ENCODE measurements at regions not wholly inside any gene's neighbourhood (a gene's known extent, or its start where the extent isn't known, plus 50 kb on each side); places are given as distances from the start of the nearest gene placed in this dataset.

DNA sequence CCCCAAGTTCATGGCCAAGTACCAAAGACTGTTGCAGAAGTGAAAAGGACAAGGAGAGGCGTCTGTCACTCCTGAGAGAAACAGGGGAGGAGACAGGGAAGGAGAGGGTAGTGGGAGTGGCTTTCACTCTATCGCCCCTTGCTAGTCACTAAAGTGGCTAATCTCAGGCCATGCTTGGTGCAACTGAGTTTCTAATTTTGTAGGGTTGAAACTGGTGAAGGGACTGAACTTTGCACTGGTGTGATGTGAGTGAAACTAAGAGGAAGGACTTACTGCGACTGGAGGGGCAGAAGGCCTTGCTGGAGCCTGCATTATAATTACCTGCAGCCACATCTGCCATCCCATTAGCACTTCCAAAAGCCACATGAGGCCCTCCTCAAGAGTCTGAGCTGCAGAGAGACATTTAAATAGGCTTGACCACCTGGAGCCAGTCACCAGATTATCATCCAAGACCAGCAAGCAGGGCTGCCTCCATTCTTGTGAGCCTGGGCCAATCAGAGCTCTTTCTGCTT is 107.2 kb upstream of the EEPD1 start:
- Histone ChIP-seq H3K4me1 (no peaks in the 10 kb centered on the region), H3K9me3 (no peaks in the 10 kb centered on the region), H3K4me3 (ENCODE audit: low read depth, low read length) (no peak overlapping the region), H3K36me3 (ENCODE audit: control insufficient read depth, insufficient read depth, low read length) (no peaks in the 10 kb centered on the region), H3K27me3 (replicated peaks; ENCODE audit: control insufficient read depth, insufficient read depth, low read length) (no peaks in the 10 kb centered on the region)
- H3K27me3 Mint-ChIP-seq (ENCODE audit: insufficient read depth, unreplicated experiment), result peaks cover 12% of the 10 kb centered on the region
- no peak for DNase-seq
- ChIA-PET CTCF (no interaction called here), POLR2A (no interaction called here)
- no peaks in the 10 kb centered on the region for H3K36me3 Mint-ChIP-seq (ENCODE audit: insufficient read depth, unreplicated experiment)
- H3K9me3 Mint-ChIP-seq (ENCODE audit: unreplicated experiment), result no peaks in the 10 kb centered on the region
- BruUV-seq (replicated peaks), result no TSS peak
- no peak overlapping the region for H3K4me3 Mint-ChIP-seq (ENCODE audit: unreplicated experiment)
- intact Hi-C loops (cut with micrococcal nuclease; ENCODE audit: unreplicated experiment), result no loop called here
- H3K4me1 Mint-ChIP-seq (ENCODE audit: low read depth, unreplicated experiment), result no peaks in the 10 kb centered on the region
- TF ChIP-seq, protein P1, sequence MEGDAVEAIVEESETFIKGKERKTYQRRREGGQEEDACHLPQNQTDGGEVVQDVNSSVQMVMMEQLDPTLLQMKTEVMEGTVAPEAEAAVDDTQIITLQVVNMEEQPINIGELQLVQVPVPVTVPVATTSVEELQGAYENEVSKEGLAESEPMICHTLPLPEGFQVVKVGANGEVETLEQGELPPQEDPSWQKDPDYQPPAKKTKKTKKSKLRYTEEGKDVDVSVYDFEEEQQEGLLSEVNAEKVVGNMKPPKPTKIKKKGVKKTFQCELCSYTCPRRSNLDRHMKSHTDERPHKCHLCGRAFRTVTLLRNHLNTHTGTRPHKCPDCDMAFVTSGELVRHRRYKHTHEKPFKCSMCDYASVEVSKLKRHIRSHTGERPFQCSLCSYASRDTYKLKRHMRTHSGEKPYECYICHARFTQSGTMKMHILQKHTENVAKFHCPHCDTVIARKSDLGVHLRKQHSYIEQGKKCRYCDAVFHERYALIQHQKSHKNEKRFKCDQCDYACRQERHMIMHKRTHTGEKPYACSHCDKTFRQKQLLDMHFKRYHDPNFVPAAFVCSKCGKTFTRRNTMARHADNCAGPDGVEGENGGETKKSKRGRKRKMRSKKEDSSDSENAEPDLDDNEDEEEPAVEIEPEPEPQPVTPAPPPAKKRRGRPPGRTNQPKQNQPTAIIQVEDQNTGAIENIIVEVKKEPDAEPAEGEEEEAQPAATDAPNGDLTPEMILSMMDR (IDR thresholded peaks at IDR 0.05; ENCODE audit: insufficient read depth in 1 of 2, low read depth in 1 of 2, low read length in 1 of 2, severe bottlenecking in 1 of 2, unreplicated experiment in 1 of 2), result no peak
- no peak overlapping the region for H3K27ac Mint-ChIP-seq (ENCODE audit: unreplicated experiment)

GRCh38 chr7:36047091-36047658 is 105.9 kb upstream of the EEPD1 start:
- POLR2A ChIA-PET, result no interaction called here
- CTCF ChIA-PET, result no interaction called here
- Histone ChIP-seq H3K4me1 (no peaks in the 10 kb centered on the region), H3K9me3 (no peaks in the 10 kb centered on the region), H3K27me3 (replicated peaks; ENCODE audit: control insufficient read depth, insufficient read depth, low read length) (no peaks in the 10 kb centered on the region), H3K4me3 (ENCODE audit: low read depth, low read length) (no peak overlapping the region), H3K36me3 (ENCODE audit: control insufficient read depth, insufficient read depth, low read length) (no peaks in the 10 kb centered on the region)
- Mint-ChIP-seq H3K4me1 (ENCODE audit: low read depth, unreplicated experiment) (no peaks in the 10 kb centered on the region), H3K27me3 (ENCODE audit: insufficient read depth, unreplicated experiment) (peaks cover 14% of the 10 kb centered on the region), H3K27ac (ENCODE audit: unreplicated experiment) (no peak overlapping the region), H3K36me3 (ENCODE audit: insufficient read depth, unreplicated experiment) (no peaks in the 10 kb centered on the region), H3K4me3 (ENCODE audit: unreplicated experiment) (no peak overlapping the region), H3K9me3 (ENCODE audit: unreplicated experiment) (no peaks in the 10 kb centered on the region)
- DNase-seq, result no peak
- intact Hi-C loops (cut with micrococcal nuclease; ENCODE audit: unreplicated experiment), result no loop called here
- BruUV-seq (replicated peaks), result no TSS peak
- TF ChIP-seq, protein P1 (IDR thresholded peaks at IDR 0.05; ENCODE audit: insufficient read depth in 1 of 2, low read depth in 1 of 2, low read length in 1 of 2, severe bottlenecking in 1 of 2, unreplicated experiment in 1 of 2), result peak in 1 of 2 experiments; percentile 24

GRCh38 chr7:36048141-36048901 is 104.7 kb upstream of the EEPD1 start:
- no peak overlapping the region for H3K4me3 ChIP-seq (ENCODE audit: low read depth, low read length)
- Mint-ChIP-seq H3K36me3 (ENCODE audit: insufficient read depth, unreplicated experiment) (no peaks in the 10 kb centered on the region), H3K27ac (ENCODE audit: unreplicated experiment) (no peak overlapping the region), H3K4me1 (ENCODE audit: low read depth, unreplicated experiment) (no peaks in the 10 kb centered on the region), H3K27me3 (ENCODE audit: insufficient read depth, unreplicated experiment) (peaks cover 11% of the 10 kb centered on the region), H3K9me3 (ENCODE audit: unreplicated experiment) (no peaks in the 10 kb centered on the region), H3K4me3 (ENCODE audit: unreplicated experiment) (no peak overlapping the region)
- H3K4me1 ChIP-seq, result no peaks in the 10 kb centered on the region
- H3K9me3 ChIP-seq, result no peaks in the 10 kb centered on the region
- intact Hi-C loops (cut with micrococcal nuclease; ENCODE audit: unreplicated experiment), result no loop called here
- CTCF ChIA-PET, result no interaction called here
- BruUV-seq (replicated peaks), result no TSS peak
- H3K36me3 ChIP-seq (ENCODE audit: control insufficient read depth, insufficient read depth, low read length), result no peaks in the 10 kb centered on the region
- TF ChIP-seq, protein P1 (IDR thresholded peaks at IDR 0.05; ENCODE audit: insufficient read depth in 1 of 2, low read depth in 1 of 2, low read length in 1 of 2, severe bottlenecking in 1 of 2, unreplicated experiment in 1 of 2), result no peak
- DNase-seq, result no peak
- POLR2A ChIA-PET, result no interaction called here
- no peaks in the 10 kb centered on the region for H3K27me3 ChIP-seq (replicated peaks; ENCODE audit: control insufficient read depth, insufficient read depth, low read length)
